H1 (cell line): ENCODE measurements at regions not wholly inside any gene's neighbourhood (a gene's known extent, or its start where the extent isn't known, plus 50 kb on each side); places are given as distances from the start of the nearest gene placed in this dataset.

Experiments
- CEBPB ChIP-seq: IDR thresholded peaks from 2 replicates; pipeline ENCODE4 v1.6.1; 2012; ENCODE audit warnings: low read depth, low read length
- JUND ChIP-seq: IDR thresholded peaks from 2 replicates; pipeline ENCODE4 v1.6.1; 2011; ENCODE audit warnings: mild to moderate bottlenecking, improper control_type of control experiment, low read length

DNA sequence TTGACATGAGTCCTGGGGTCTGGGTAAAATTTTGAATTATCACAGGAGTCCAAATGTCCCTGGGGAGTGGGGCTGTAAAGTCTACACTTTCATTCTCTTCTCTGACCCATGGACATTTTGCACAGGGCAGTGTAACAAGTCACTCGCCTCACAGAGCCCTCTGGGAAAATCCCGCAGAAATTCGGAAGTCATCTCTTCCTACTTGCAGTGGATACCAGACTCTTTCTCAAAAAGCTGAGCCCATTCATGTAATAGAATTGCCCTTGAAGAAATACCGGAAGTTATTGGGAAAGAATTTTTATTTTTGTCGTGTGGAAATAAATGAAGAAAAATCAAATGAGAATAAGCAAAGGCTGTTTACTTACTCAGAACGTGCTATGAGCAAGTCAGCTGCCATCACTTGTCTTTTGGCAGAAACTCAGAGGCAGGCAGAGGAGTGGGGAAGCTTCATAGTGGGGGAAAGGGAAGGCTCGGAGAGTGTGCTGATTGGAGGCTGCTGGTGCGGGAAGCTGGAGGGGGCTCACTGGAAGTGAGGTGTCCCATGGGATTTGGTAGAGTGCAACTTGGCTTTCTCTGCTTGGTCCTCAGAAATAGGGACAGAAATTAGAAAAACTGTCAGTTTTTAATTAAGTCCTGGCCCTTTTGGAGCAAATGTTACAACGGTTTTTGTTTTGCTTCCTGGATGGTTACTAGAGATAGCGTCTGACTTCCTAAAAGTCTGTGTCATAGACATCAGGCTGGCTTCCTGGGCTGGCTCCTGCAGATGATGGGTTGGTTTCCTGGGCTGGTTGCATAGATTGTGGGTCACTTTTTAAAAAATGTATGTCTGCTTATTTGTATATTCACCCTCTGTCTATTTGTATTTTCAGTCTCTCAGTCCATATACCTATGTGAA is 79.8 kb upstream of the EEF1E1 start (continued):
- TF ChIP-seq JUND (no peak), CEBPB (no peak)
